Activated T-helper 1 cell treated with anti-CD3 and anti-CD28 coated beads, Interleukin-12 subunit alpha, Interleukin-12 subunit beta, Interleukin-2, Interleukin-4 antibody, amounts not matched to agents 30 ng/mL and 10 ng/mL and 1 ng/mL, durations not matched to agents 14 hours and 24 hours and 36 hours (primary cell): ENCODE measurements at regions not wholly inside any gene's neighbourhood (a gene's known extent, or its start where the extent isn't known, plus 50 kb on each side); places are given as distances from the start of the nearest gene placed in this dataset.

Experiments
- DNase-seq: peaks from one replicate; pipeline ENCODE4 v3.0.0; 2021; ENCODE audit warnings: low spot score
- H3K27ac Mint-ChIP-seq: one replicate; pipeline ENCODE4 v1.8.0; 2021; ENCODE audit warnings: mild to moderate bottlenecking, mixed read lengths
- H3K27me3 Mint-ChIP-seq: one replicate; pipeline ENCODE4 v1.8.0; 2022; ENCODE audit warnings: mild to moderate bottlenecking, moderate library complexity, mixed read lengths; ENCODE audit not compliant: insufficient read depth
- H3K36me3 Mint-ChIP-seq: one replicate; pipeline ENCODE4 v1.8.0; 2021; ENCODE audit warnings: low read depth, mixed read lengths
- H3K4me1 Mint-ChIP-seq: one replicate; pipeline ENCODE4 v1.8.0; 2021; ENCODE audit warnings: low read depth, mixed read lengths
- H3K4me3 Mint-ChIP-seq: one replicate; pipeline ENCODE4 v1.8.0; 2021; ENCODE audit warnings: mild to moderate bottlenecking, moderate library complexity, mixed read lengths
- H3K9me3 Mint-ChIP-seq: one replicate; pipeline ENCODE4 v1.8.0; 2021; ENCODE audit warnings: mixed read lengths
- intact Hi-C: fragments of 100-400 bp; cut with micrococcal nuclease; formaldehyde crosslinking; loops from one replicate; pipeline ENCODE4 v1.15.1; 2024

DNA sequence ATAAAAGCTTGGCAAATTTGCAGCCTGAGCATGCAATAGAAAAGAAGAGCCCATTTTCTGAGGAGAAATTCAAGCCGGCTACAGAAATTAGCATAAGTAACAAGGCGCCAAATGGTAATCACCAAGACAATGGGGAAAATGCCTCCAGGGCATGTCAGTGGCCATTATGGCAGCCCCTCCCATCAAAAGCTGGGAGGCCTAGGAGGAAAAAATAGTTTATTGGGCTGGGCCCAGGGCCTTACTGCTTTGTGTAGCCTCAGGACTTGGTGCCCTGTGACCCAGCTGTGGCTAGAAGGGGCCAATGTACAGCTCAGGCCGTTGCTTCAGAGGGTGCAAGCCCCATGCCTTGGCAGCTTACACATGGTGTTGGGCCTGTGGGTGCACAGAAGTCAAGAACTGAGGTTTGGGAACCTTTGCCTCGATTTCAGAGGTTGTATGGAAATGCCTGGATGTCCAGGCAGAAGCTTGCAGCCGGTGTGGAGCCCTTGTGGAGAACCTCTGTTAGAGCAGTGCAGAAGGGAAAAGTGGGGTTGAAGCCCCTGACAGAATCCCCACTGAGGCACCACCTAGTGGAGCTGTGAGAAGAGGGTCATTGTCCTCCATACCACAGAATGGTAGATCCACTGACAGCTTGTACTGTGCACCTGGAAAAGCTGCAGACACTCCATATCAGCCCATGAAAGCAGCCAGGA is 328.5 kb upstream of the MAP3K7 start:
- Mint-ChIP-seq H3K4me3 (no peak overlapping the region), H3K4me1 (no peaks in the 10 kb centered on the region), H3K36me3 (no peaks in the 10 kb centered on the region), H3K9me3 (no peaks in the 10 kb centered on the region), H3K27me3 (peaks cover 10% of the 10 kb centered on the region), H3K27ac (no peak overlapping the region)
- DNase-seq = no peak
- intact Hi-C loops = no loop called here

DNA sequence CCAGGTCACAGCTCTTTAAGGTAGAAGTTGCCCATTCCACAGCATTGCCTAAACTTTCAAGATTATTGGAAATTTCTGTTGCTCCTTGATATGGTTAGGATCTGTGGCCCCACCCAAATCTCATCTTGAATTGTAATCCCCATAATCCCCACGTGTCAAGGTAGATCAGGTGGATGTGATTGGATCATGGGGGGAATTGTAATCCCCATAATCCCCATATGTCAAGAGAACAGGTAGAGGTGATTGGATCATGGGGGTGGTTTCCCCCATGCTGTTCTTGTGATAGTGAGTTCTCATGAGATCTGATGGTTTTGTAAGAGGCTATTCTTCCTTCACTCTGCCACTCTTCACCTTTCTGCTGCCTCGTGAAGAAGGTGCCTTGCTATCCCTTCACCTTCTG is 327.4 kb upstream of the MAP3K7 start:
- no peak overlapping the region for H3K4me3 Mint-ChIP-seq
- intact Hi-C loops = no loop called here
- no peak for DNase-seq
- no peak overlapping the region for H3K27ac Mint-ChIP-seq
- H3K36me3 Mint-ChIP-seq = no peaks in the 10 kb centered on the region
- no peaks in the 10 kb centered on the region for H3K9me3 Mint-ChIP-seq
- peaks cover 9% of the 10 kb centered on the region for H3K27me3 Mint-ChIP-seq
- H3K4me1 Mint-ChIP-seq = no peaks in the 10 kb centered on the region

GRCh38 chr6:90913266-90913960 is 326.5 kb upstream of the MAP3K7 start:
- Mint-ChIP-seq H3K36me3 (no peaks in the 10 kb centered on the region), H3K4me3 (no peak overlapping the region), H3K27ac (no peak overlapping the region), H3K9me3 (no peaks in the 10 kb centered on the region), H3K27me3 (peaks cover 10% of the 10 kb centered on the region), H3K4me1 (no peaks in the 10 kb centered on the region)
- no peak for DNase-seq
- intact Hi-C loops = no loop called here

DNA sequence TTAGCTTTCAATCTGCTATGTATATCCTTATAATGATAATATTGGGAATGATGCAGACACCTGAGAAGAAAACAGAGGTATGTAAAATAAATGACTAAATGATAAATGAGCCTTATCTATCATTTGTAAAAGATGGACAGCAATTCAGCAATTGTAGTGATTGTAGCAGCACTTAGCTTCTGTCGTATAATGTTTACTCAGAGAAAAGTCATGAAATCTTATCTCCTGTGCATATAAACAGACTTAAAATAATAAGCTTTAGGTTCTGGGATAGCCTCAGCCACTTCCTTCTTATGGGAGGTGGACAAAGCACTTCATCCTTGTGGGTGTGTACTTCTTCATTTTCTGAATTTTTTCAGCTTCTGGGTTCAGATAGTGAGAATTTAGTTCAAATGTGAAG is 324.8 kb upstream of the MAP3K7 start:
- H3K27ac Mint-ChIP-seq = no peak overlapping the region
- no peaks in the 10 kb centered on the region for H3K9me3 Mint-ChIP-seq
- H3K4me1 Mint-ChIP-seq = no peaks in the 10 kb centered on the region
- intact Hi-C loops = no loop called here
- peaks cover 12% of the 10 kb centered on the region for H3K27me3 Mint-ChIP-seq
- no peaks in the 10 kb centered on the region for H3K36me3 Mint-ChIP-seq
- DNase-seq = no peak
- no peak overlapping the region for H3K4me3 Mint-ChIP-seq

GRCh38 chr6:90910893-90911292 is 324.0 kb upstream of the MAP3K7 start:
- intact Hi-C loops = no loop called here

GRCh38 chr6:90907931-90908655 is 321.2 kb upstream of the MAP3K7 start:
- DNase-seq = no peak
- Mint-ChIP-seq H3K36me3 (no peaks in the 10 kb centered on the region), H3K9me3 (no peaks in the 10 kb centered on the region), H3K27me3 (peaks cover 14% of the 10 kb centered on the region), H3K4me1 (no peaks in the 10 kb centered on the region), H3K4me3 (no peak overlapping the region), H3K27ac (no peak overlapping the region)
- intact Hi-C loops = no loop called here

More at GRCh38 chr6:90910893-90911292, 324.0 kb upstream of the MAP3K7 start:
- Mint-ChIP-seq H3K9me3 (no peaks in the 10 kb centered on the region), H3K27ac (no peak overlapping the region), H3K36me3 (no peaks in the 10 kb centered on the region), H3K4me3 (no peak overlapping the region), H3K27me3 (peaks cover 14% of the 10 kb centered on the region), H3K4me1 (no peaks in the 10 kb centered on the region)
- DNase-seq = no peak

- H3K36me3 Mint-ChIP-seq = no peaks in the 10 kb centered on the region
- peaks cover 12% of the 10 kb centered on the region for H3K27me3 Mint-ChIP-seq
- intact Hi-C loops = no loop called here
- DNase-seq = no peak
- H3K4me3 Mint-ChIP-seq = no peak overlapping the region
- no peaks in the 10 kb centered on the region for H3K9me3 Mint-ChIP-seq
- H3K27ac Mint-ChIP-seq = no peak overlapping the region
- no peaks in the 10 kb centered on the region for H3K4me1 Mint-ChIP-seq
Observed at GRCh38 chr6:90905351-90905750, 318.5 kb upstream of the MAP3K7 start.

- DNase-seq = no peak
- Mint-ChIP-seq H3K9me3 (no peaks in the 10 kb centered on the region), H3K4me3 (no peak overlapping the region), H3K36me3 (no peaks in the 10 kb centered on the region), H3K27ac (no peak overlapping the region), H3K27me3 (peaks cover 3% of the 10 kb centered on the region), H3K4me1 (no peaks in the 10 kb centered on the region)
- intact Hi-C loops = no loop called here
Observed at GRCh38 chr6:90900034-90900433, 313.2 kb upstream of the MAP3K7 start.

DNA sequence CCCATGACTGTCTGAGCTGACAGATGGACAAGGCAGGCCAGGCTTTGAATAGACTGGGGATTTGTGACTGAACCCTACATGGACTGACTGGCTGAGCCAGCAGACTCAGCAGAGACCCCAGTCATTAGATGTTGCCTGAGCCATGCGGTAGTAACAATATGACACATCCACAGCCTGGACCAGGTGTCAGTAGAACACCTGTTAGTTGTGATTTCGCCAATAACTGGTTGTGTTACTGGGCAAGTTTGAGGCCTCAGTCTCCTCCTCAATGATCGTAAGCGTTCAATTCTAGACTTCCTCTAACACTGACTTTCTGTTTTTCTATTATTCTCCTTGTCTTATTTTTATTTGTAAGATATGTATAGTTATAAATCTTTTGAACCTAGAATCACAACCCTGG is 311.9 kb upstream of the MAP3K7 start:
- H3K36me3 Mint-ChIP-seq = no peaks in the 10 kb centered on the region

GRCh38 chr6:90896075-90896547 is 309.2 kb upstream of the MAP3K7 start:
- H3K4me3 Mint-ChIP-seq = no peak overlapping the region
- H3K4me1 Mint-ChIP-seq = no peaks in the 10 kb centered on the region
- no peak overlapping the region for H3K27ac Mint-ChIP-seq
- DNase-seq = no peak
- H3K36me3 Mint-ChIP-seq = no peaks in the 10 kb centered on the region
- intact Hi-C loops = no loop called here
- H3K9me3 Mint-ChIP-seq = no peaks in the 10 kb centered on the region
- H3K27me3 Mint-ChIP-seq = peaks cover 4% of the 10 kb centered on the region

More for the DNA sequence above, 311.9 kb upstream of the MAP3K7 start:
- H3K27ac Mint-ChIP-seq = no peak overlapping the region
- no peaks in the 10 kb centered on the region for H3K9me3 Mint-ChIP-seq
- no peak overlapping the region for H3K4me3 Mint-ChIP-seq
- no peaks in the 10 kb centered on the region for H3K4me1 Mint-ChIP-seq
- peaks cover 4% of the 10 kb centered on the region for H3K27me3 Mint-ChIP-seq
- DNase-seq = no peak
- intact Hi-C loops = no loop called here

GRCh38 chr6:90895299-90896074 is 308.6 kb upstream of the MAP3K7 start:
- DNase-seq = no peak
- intact Hi-C loops = no loop called here
- Mint-ChIP-seq H3K9me3 (no peaks in the 10 kb centered on the region), H3K27me3 (peaks cover 4% of the 10 kb centered on the region), H3K27ac (no peak overlapping the region), H3K4me3 (no peak overlapping the region), H3K36me3 (no peaks in the 10 kb centered on the region), H3K4me1 (no peaks in the 10 kb centered on the region)

- no peak overlapping the region for H3K4me3 Mint-ChIP-seq
- no peaks in the 10 kb centered on the region for H3K9me3 Mint-ChIP-seq
- peaks cover 2% of the 10 kb centered on the region for H3K27me3 Mint-ChIP-seq
- no peak overlapping the region for H3K27ac Mint-ChIP-seq
- no peaks in the 10 kb centered on the region for H3K4me1 Mint-ChIP-seq
- intact Hi-C loops = no loop called here
- no peak for DNase-seq
- H3K36me3 Mint-ChIP-seq = no peaks in the 10 kb centered on the region
Observed at GRCh38 chr6:90894285-90895130, 307.6 kb upstream of the MAP3K7 start.
